GM18498 (cell line): ENCODE measurements at regions not wholly inside any gene's neighbourhood (a gene's known extent, or its start where the extent isn't known, plus 50 kb on each side); places are given as distances from the start of the nearest gene placed in this dataset.

Experiments
- ATAC-seq: cut with Tn5 transposase; IDR thresholded peaks from one replicate; pipeline ENCODE4 v1.9.1; 2021; ENCODE audit warnings: mild to moderate bottlenecking, moderate library complexity; ENCODE audit not compliant: unreplicated experiment

DNA sequence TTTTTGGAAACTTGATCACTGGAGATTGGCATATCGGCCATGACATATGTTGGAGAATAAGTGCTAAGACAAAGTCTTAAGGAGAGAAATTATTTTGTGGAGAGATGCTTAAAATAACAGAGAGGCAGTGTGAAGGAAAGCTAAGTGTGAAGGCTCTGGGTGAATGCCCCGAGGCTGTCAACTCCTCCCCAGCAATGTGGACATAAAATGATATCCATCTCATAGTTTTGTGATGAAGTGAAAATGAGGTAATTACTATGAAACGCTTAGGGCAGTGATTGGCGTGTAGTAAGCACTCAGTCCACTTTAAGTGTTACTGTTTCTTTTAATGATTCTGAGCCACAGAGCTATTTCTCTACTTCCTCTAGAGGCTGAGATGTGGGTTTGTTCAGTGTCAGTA, 195.8 kb upstream of the KLF12 start:
- ATAC-seq = no peak

DNA sequence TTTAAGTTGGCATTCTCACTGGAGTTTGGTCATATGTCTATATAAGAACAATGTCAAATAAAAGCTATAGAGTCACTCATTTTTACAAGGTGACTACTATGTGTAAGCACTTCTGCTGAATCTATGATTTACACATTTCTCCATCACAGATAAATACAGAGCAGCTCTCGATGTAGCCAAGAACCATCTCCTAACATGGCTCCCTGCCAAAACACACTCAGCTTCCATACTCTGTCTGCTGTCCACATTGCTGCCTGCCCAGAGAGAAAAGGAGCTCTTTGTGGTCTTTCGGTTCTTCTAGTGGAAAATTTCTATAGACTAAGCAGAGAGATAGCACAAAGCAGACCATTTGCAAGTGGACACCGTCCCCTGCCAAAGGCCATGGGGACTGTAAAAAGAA, 190.9 kb upstream of the KLF12 start:
- no peak for ATAC-seq

DNA sequence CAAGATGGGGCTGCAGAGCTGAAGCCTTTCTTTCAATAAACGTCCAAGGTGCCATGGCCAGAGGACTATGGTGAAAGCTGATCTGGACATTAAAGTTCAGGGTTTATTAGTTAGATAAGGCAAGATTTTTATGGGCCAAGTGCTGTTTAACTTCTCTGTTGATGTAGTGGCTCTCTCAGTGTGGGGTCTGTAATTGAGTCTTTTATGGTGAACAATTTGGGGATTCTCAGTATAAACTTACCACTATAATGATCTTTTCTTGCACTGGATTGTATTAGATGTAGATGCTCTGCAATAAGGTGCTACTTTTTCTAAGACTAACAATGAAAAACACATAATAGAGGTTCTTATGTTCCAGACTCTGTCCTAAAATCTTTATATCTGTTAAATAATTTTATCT, 190.1 kb upstream of the KLF12 start:
- ATAC-seq = no peak

DNA sequence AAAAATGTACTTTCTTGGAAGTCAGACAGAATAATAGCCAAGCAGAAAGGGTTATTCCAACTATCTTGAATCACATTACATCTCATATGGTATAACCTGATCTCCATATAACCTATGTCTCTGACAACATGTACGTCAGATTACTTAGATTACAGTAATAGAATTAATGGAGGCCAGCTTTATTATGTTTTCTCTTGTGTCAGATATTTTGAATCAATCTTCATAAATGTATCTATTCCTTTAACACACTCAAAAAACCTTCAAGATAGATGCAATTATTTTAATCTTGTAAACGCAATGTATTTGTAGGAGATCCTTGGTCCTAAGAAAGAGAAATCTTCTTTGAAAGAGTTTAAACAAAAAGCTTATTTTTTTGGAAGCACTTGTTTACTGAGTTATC, 188.4 kb upstream of the KLF12 start:
- no peak for ATAC-seq

DNA sequence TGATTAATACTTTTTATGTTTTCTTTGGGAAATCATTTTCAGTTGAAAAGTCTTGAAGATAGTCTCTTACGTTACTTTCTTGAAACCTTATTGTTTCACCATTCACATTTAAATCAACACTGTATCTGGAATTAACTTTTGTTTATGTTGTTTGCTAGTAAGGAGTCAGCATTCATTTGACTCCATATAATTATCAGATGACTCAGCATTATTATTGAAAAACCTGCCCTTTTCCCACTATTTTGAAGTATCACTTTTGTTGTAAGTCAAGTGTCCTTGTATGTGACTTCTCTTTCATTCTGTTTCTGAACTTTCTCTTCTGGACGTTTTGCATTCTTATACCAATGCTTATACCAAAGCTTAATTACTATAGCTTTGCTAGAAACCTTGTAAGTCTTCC, 186.1 kb upstream of the KLF12 start:
- ATAC-seq = no peak

DNA sequence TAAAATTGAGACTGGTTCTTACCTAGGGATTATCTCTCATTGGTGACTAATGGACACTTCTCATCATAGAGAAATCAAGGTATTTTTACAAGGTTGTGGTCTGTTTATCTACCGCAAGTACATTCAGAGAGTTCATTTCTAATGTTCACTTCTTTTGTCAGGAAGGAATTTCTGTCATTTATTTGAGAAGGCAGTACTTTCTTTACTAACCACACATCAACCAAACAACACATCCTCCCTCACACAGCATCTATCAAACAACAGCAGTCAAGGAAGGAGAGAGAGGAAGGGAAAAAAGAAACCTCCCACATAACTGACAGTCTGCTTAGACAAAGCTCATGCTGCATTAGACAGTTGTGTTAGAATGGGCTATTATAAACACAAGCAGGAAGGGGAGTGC, 182.3 kb upstream of the KLF12 start:
- ATAC-seq = no peak

DNA sequence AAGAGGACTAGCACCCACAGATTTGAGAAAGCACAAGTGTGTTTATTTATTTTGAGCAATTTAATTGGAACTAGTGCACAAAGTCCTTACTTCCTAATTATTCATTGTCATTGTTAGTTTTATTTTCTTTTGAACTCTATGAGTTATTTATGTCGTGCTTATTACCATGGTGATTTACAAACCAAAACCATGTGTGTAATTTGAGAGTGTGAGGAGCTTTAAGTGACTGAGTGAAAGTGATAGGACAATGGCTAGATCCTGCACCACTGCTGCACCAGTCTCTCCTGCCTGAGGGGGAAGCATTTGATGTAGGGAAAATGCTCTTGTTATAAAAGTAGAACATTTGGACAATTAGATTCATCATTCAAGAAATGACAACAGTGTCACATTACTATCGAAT, 172.3 kb upstream of the KLF12 start:
- no peak for ATAC-seq

DNA sequence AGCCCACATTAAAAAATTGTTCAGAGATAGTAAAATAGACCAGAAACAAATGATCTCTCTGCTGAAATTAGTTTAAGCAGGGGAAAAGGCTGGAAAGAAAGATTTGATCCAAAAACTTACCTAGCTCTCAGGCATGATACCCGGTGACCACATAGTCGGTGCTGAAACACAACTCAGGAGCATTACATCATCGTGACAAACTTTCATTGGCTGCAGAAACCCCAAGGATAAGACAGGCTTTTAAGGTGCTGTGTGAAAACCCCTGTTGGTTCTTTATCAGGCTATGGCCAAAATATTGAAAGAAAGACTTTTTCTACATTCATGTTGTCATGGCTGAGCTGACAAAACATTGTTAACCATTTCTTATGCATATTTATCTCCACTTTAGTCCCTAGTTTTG, 171.7 kb upstream of the KLF12 start:
- no peak for ATAC-seq

DNA sequence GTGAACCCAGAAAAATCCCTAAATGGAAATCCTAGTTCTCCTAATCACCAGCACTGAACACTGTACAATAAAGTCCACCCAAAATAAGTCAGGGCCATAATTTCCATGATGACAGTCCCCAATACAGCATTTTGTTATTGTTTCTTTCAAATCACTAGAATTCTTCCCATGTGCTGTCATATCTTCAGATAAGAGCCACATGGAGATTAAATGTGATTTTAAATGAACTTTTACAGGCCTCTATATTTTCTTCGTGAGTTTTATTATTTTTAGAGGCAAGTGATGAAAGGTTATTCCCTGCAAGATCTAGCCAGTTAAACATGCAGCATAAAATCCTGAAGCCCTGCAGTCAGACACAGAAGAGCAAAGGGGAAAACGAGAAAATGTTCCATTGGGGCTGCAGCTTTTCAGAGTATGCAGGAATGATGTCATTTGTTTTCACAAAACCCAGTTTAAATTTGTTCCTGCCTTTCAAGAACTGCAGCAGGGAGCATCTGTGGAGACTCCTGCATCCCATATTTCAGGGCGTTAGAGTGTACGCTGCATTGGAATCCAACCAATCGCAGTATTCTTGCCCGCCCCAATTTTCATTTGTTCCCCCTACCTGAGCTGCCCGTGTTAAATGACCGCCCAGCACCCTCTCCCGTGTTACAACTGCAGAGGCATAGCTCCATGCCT, 167.2 kb upstream of the KLF12 start:
- no peak for ATAC-seq

DNA sequence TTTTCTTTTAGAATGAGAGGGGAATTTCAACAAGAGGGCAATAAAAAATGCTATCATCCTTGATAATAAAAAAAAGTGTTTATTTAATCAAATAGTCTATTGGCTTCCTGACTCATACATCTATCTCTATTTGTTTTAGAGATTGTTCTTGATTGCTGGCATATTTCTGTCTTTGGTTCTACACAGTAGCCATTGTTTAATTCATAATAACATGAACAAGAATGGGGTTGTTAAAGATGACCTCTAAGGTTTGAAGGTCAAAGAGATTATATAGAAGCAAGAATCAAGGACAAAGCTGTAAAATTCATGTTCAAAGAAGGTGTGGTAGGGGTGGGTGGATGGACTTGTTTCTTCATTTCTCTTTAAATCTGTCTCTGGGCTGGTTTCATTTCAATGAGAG, 166.0 kb upstream of the KLF12 start:
- ATAC-seq = no peak

DNA sequence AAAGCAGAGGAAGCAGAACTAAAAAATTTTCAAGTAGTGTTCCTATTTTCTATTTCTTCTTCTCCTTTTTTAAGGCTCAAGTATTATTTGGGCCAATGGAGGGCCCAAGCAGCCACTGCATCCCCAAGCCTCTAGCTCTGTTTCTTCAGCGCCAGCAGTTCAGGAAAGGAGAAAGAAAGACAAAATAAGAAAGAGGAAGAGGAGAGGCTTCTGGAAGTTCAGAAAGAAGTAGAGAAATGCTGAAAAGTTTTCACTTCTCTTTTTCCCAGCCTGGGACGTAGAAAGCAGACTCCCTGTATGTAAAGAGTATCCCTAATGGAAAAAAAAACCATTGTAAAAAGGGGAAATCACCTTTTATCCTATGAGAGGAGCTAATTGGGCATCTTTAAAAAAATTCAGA, 165.5 kb upstream of the KLF12 start:
- ATAC-seq = no peak

DNA sequence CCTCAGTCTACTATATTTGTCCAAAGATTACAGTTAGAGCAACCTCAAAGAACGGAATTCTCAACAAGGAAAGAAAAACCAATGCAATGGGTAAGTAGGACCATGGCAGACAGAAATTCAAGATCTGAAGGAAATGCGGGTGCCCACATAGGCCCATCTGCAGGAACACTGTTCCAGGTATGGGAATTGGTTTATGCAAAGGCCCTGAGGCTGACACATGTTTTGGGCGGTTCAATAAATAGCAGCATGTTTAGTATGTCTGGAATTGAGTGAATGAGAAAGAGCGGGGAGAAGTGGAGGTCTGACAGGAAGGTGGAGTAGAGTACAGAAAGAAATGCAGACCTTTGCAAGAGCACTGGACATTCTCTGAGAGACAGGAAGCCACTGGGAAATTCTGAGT, 164.7 kb upstream of the KLF12 start:
- no peak for ATAC-seq

DNA sequence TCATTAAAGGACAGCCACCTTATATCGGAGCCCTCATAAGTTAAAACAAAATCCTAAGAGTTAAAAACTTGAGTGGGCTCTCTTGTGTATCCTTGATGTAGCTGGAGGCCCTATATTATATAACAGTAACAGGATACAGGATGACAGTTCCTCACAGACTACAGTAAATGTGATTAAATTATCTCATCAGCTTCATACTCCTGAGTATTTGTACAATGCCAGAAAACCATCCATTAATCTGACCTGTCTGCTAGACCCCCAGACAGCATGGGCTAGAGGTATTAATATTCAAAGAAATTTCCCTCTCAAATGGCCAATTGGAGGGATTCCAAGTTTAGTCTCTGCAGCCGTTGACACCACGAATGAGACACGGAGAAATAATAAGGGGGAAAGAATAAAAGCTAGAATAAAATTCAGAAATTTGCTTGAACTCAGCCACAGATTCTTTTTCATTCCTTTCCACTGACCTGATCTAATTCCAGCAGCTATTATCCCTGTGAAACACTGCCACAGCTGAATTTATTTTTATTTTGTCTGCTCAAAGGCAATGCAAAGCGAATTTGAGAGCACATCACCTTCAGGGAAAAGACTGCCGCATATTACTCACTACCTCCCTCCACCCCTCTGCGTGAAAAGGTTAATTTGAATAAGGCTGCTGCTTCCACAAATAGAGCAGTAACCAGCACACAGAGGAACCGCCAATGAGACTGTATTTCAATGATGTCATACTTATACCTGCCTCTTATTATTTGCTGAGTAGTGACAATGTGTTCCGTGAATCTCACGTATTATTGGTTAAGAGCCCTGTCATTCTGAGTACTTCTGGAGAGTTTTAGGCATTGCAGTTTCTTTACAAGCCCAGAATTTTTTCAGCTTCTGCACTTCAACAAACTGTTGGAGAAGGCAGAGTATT, 155.9 kb upstream of the KLF12 start:
- peak; percentile 80 for ATAC-seq

DNA sequence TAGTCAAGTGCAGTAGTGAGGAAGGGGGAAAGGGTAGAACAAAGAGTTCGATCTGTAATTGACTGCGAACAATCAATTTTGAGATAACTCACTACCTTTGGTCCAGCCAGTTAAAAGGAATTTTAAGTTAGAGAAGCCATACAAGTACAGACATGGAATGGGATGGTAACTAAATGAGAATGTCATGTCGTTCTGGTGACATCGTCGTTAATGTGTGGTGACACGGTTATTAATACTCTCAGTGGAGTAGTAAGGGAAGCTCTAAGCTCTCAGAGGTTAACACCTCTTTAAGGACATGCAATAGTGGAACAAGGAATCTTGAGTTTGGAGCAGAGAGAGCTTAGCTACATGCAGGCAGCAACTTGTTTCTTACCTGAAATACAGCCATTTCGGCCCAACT, 154.9 kb upstream of the KLF12 start:
- ATAC-seq = no peak

DNA sequence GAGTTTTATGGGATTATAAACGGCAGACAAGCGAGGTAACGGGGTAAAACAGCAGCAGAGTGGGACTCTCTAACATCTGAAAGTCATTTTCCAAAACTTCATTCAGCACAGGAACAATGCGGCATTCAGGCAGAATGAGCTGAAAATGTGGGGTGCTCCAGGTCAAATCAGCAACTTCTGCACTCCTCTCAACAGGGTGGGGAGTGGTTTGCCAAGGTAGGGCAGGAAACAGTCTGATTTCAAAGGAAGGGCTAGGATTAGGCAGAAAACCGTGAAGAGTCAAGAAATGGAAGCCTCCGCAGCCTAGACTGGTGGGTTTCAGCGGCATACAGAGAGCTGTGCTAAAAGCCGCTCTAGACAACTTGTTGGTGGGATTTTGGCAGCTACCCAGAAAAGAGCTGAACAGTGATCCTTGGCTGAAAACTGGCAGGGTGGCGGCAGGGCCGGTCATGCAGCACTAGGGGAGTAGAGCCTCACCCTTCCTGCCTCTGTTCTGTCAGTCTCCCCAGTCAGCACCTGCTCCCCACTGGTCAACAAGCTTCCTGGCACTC, 154.2 kb upstream of the KLF12 start:
- no peak for ATAC-seq

DNA sequence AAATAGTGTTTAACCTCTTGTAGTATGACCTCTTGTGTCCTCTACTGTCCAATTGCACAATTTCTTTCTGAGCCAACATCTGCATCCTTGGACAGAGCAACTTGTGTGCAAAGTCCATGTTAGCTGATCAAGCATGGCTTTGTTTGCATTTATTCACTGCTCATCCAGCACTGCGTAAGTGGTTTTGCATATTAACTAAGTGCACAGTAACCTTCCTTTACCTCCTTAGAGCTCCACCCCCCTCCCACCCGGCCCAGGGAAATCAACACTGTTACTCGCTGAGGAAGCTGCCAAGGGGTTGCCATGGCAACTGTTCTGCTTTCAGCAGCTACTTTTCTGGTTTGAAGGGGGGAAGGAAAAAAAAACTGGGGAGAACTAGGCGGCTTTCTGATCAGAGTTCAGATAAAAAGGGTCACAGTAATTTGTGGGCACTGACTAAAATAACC, 153.5 kb upstream of the KLF12 start:
- peak; percentile 44 for ATAC-seq

DNA sequence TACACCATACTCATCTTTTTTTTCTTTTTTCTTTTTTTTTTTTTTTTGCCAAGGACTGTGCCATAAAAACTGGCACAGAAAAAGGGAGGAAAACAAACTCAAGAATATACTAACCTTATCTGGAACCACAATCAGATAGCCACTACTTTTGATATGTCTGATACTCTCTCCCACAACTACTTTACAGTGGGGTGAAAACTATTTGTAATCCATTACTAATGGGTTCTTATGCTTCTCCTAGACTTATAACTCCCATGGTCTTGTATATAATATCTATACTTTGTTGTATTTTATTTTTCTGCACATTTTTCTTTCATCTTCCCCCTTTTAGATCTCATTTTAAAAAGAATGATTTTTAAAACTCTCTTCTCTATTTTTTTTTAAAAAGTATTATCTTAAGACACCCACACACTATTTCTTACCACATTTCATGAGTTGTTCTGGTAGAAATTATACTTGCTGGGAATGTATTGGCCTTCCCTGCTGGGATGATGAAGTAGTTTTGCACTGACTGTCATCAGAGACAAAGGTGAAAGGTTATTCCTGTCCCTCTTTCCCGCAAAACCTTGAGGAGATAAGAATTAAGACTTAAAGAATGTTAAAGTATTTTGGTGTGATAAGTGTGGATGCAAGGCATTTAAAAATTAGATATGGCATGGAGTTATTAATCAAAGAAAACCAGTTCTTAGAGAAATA, 146.7 kb upstream of the KLF12 start:
- no peak for ATAC-seq

DNA sequence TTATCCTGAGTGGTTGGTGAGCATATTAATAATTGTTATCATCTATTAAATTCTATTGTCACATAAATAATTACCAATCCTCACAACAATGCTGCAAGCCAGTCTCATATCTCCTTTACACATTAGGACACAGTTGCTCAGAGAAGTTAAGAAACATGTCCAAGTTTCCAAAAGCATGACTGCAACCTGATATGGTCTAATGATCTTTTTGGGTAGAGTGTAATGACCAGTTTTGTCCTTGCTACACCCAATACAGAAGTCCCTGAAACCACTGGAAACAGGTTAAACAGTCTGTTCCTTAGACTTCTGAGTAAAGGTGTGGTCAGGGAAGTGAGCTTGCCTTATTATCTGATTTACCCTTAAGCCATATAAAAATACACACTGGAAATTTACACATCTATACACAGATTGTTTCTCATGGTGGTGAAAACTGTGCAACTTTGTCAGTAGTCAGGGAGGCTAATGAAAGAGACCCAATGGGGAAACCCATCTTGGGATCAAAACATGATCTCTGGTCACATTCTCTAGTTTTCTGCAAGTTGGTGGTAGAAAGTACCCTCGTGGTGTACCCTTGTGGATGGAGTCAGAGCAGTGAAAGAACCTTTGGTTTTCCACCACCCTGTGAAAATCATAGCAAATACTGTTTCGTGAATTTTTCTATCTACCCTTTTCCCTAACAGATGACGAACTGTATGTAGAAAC, 146.0 kb upstream of the KLF12 start:
- ATAC-seq = no peak

DNA sequence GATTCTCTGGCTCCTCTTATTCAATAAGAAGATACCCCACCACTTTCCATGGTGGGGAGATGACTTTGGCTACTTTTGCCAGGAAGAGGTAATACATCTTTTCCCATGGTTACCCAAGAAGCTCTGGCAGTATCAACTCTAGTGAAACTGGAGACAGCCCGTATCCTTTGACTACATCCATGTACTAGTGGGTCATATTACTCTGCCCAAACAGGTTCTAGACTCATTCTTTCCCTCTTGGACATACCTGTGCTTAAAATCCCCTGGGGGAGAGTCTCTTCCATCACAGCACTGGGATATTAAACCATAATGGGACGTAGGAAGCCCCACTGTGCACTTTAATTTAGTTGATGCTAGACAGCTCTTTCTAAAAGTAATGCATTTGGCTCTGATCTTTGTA, 144.7 kb upstream of the KLF12 start:
- ATAC-seq = no peak

DNA sequence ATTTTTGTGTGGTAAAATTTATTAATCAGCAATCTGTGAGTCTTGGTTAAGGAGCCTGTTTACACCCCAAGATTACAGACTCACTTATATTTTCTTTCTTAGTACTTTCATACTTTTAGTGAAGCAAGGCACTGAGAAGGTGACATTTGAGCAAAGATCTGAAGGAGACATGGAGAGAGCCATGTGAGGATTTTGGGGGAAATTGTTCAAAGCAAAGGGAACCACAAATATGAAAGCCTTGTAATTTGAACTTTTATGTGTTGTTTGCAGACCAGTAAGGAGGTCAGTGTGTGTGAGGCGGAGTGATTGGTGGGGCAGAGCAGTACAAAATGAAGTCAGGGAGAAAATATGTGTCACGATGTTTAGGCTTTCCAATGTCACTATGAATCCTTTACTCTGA, 140.7 kb upstream of the KLF12 start:
- no peak for ATAC-seq

DNA sequence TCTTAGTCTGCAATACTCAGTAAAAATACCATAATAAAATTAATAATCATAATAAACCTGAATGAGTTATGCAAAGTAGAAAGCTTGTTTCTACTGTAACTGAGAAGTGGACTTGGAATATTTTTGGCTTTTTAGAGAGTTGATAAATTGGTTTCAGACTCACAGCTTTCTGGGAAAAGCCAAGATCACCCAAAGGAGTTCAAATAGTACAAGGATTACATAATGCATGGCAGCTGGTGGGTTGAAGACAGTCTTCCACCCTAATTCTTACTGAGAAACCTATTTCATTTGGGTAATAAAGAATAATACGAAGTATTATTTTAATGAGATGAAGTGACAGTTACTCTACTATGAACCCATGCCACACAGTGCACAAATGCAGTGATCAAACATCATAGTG, 139.4 kb upstream of the KLF12 start:
- ATAC-seq = no peak
